GM21619 (cell line): ENCODE measurements at regions not wholly inside any gene's neighbourhood (a gene's known extent, or its start where the extent isn't known, plus 50 kb on each side); places are given as distances from the start of the nearest gene placed in this dataset.

Experiments used
- ATAC-seq: cut with Tn5 transposase; IDR thresholded peaks from one replicate; pipeline ENCODE4 v1.9.1; 2021; ENCODE audit not compliant: unreplicated experiment

DNA sequence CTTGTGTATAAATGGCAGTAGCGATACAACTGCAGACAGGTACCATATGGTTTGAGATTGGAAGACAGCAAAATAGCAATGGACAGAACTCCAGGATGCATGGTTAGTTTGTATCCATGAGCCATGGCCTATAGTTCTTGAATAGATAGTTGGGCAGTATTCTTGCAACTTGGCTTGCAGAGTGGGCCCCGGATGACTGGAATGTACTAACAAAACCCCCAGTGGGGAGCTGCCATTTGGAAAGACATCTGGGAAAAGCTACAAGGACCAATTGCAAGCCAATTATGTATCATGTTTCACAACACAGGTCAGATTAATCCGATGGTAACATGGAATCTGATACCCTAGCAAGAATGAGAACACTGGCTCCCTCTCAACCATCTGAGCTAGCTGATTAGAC, 279.6 kb downstream of the RERGL start:
- no peak for ATAC-seq

DNA sequence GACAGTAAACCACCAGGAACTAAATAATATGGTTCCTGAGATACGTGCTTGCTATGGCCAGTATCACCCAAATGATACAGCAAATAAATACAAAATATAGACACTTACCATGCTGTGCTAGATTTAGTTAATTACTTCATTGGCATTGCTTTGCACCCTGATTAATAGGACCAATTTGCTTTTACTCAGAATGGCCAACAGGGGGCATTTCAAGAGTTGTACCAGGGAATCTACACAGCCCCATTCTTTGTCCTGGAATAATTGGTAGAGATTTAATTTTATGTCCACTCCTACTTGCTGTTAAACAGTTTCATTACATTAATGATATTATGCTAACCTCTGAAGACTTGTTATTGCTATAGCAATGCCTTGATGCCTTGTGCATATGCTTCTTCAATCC, 280.8 kb downstream of the RERGL start:
- ATAC-seq = no peak

DNA sequence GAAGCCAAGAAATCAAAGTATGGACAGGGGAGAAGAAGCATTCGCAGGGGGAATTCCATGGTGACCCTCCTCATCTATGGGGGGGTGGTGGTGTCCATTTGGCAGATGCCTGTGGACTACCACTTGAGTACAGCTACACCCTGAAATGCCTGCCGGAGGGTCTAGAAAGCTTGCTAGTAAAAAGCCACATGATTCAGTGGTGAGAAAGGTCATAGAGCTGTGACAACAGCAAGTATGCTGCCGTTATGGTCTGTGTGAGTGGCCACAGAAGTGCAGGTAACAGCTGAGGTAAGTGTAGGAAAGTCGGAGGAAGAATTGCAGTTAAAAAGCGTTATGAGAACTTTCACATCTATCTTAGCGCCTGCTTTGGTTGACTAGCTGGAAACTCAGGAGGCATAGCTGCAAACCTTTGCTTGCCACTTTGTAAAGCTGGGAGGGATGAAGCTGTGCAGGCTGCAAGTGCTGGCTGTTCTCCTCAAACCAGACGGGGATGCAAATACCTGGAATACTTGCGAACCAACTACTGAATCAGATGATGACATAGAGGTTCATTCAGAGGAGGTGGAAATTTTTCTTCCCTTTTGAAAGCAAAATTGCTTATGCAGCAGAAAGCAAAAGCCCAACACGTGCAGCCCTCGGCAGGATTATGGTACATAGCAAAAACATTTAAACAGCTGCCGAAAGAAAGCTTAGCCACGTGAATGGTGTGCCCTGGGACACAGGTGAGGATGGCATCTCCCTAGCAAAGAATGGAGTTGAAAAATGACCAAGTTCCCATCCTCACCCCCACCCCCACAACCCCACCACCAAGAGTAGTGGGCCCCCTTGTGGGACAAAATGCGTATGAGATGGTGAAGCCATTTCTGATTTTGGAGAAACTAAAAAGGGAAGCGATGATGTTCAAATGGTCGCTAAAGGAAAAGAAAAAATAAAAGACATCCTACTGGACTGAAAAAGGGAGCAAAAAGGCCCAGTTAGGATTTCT, 287.0 kb downstream of the RERGL start:
- no peak for ATAC-seq

DNA sequence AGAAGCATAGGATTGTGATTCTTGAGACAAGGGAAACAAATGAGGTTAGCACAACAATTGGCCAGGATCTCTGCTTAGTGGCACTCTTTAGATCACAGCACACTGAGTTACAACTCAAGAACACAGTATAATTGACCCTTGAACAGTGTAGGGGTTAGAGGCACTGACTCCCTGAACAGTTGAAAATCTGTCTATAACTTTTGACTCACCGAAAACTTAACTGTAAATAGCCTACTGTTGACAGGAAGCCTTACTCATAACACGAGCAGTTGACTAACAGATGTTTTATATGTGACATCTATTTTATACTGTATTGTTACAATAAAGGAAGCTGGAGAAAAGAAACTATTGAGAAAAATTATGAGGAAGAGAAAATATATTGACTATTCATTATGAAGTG, 296.1 kb downstream of the RERGL start:
- no peak for ATAC-seq

DNA sequence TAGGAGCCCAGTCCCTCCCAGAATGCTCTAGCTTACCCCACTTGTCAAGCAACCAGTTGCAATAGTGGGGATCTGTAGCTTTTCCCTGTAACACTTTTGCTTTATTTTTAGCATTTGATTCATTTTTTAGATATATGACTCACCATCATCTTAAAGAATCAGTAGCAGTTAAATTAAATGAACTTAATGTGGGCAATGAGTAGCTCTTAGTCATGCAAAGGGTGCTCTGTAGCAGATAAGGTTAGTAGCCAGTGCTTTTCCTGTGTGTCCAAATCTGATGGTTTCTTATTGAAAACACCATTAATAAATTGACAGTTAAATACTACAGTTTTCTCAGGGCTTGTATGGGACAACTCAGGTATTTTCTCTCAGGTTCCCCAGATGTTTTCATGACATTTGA, 311.8 kb downstream of the RERGL start:
- no peak for ATAC-seq

DNA sequence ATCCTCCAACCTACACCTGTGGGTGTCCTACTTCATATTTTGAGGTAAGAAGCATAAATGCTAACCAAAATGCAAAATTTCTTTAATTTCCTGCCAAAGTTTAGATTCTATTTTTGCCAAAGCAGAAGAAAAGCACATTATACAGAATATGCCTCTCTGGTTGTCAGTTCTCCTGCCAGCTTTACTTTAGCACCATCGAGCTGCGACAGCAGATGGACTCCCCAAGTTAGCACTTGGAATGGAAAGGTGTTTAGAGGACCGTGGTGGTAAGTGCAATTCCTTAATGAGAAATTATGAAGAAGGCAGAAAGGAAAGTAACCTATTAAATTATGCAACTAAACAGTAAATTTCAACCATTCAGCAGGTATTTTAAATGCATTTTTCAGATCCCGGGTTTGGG, 326.6 kb downstream of the RERGL start:
- no peak for ATAC-seq

DNA sequence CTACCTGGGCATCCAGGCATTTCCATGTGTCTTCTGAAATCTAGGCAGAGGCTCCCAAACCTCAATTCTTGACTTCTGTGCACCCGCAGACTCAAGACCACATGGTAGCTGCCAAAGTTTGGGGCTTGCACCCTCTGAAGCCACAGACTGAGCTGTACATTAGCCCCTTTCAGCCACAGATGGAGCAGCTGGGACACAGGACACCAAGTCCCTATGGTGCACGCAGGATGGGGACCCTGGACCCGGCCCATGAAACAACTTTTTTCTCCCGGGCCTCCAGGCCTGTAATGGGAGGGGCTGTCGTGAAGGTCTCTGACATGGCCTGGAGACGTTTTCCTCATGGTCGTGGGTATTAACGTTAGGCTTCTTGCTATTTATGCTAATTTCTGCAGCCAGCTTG, 330.0 kb downstream of the RERGL start:
- ATAC-seq = no peak
